Colonic mucosa (tissue), 4 donors: ENCODE measurements at regions not wholly inside any gene's neighbourhood (a gene's known extent, or its start where the extent isn't known, plus 50 kb on each side); places are given as distances from the start of the nearest gene placed in this dataset.

Source experiments
- DNase-seq: peaks from one replicate; pipeline ENCODE4 v3.0.0-alpha.2; 2020
- H3K27ac ChIP-seq: fragments of 200-600 bp; one replicate; pipeline ENCODE4 v1.8.0; 2021
- H3K27me3 ChIP-seq: fragments of 200-600 bp; one replicate; pipeline ENCODE4 v1.8.0; 2021
- H3K36me3 ChIP-seq: fragments of 200-600 bp; one replicate; pipeline ENCODE4 v1.8.0; 2021
- H3K4me1 ChIP-seq: fragments of 200-600 bp; one replicate; pipeline ENCODE4 v1.8.0; 2021; ENCODE audit warnings: mild to moderate bottlenecking
- H3K4me3 ChIP-seq: fragments of 200-600 bp; one replicate; pipeline ENCODE4 v1.8.0; 2021
- H3K9ac ChIP-seq, 2 donors: one replicate each; pipeline ENCODE4 v1.7.0; 2013; ENCODE audit warnings: control low read depth in 2 of 2, low read depth in 2 of 2, low read length in 2 of 2
- H3K9me3 ChIP-seq: fragments of 200-600 bp; one replicate; pipeline ENCODE4 v1.8.0; 2021
- CTCF ChIP-seq: fragments of 200-600 bp; IDR thresholded peaks from one replicate; pipeline ENCODE4 v1.8.0; 2022; ENCODE audit warnings: antibody characterized with exemption, mild to moderate bottlenecking
- intact Hi-C: fragments of 100-400 bp; cut with DNase I; formaldehyde crosslinking; loops from one replicate; pipeline ENCODE4 v1.14.1; 2022
- donor health status: healthy.
- donor health status: DM: no; HTN: no; CAD: no.
- donor health status: DM: no; HTN: no; CAD: no.

- DNase-seq = no peak
- H3K27me3 ChIP-seq = no peaks in the 10 kb centered on the region
- no peak overlapping the region for H3K4me3 ChIP-seq
- no peak overlapping the region for H3K27ac ChIP-seq
- TF ChIP-seq CTCF = no peak
- intact Hi-C loops = no loop called here
- no peaks in the 10 kb centered on the region for H3K9me3 ChIP-seq
- H3K36me3 ChIP-seq = no peaks in the 10 kb centered on the region
- H3K9ac ChIP-seq = no peak overlapping the region
- peaks cover 3% of the 10 kb centered on the region for H3K4me1 ChIP-seq
Observed at GRCh38 chr15:31467361-31467760, 140.7 kb downstream of the KLF13 start.

- no peak overlapping the region for H3K4me3 ChIP-seq
Observed at GRCh38 chr15:31468911-31469785, 142.5 kb downstream of the KLF13 start.

GRCh38 chr15:31469786-31470525, 143.3 kb downstream of the KLF13 start:
- H3K9ac ChIP-seq = no peak overlapping the region
- H3K27ac ChIP-seq = no peak overlapping the region
- intact Hi-C loops = no loop called here
- no peak overlapping the region for H3K4me3 ChIP-seq
- H3K4me1 ChIP-seq = peaks cover 9% of the 10 kb centered on the region
- no peaks in the 10 kb centered on the region for H3K9me3 ChIP-seq
- H3K27me3 ChIP-seq = no peaks in the 10 kb centered on the region
- peak; percentile 15 for DNase-seq
- no peak for TF ChIP-seq CTCF
- no peaks in the 10 kb centered on the region for H3K36me3 ChIP-seq

More at GRCh38 chr15:31468911-31469785, 142.5 kb downstream of the KLF13 start:
- H3K9ac ChIP-seq = no peak overlapping the region
- intact Hi-C loops = no loop called here
- no peak for DNase-seq
- no peaks in the 10 kb centered on the region for H3K9me3 ChIP-seq
- TF ChIP-seq CTCF = no peak
- H3K27me3 ChIP-seq = no peaks in the 10 kb centered on the region
- H3K27ac ChIP-seq = no peak overlapping the region
- H3K36me3 ChIP-seq = no peaks in the 10 kb centered on the region
- peaks cover 13% of the 10 kb centered on the region for H3K4me1 ChIP-seq

GRCh38 chr15:31470756-31471155, 144.1 kb downstream of the KLF13 start:
- Histone ChIP-seq H3K9me3 (no peaks in the 10 kb centered on the region), H3K27ac (no peak overlapping the region), H3K9ac (no peak overlapping the region), H3K27me3 (no peaks in the 10 kb centered on the region), H3K4me1 (peaks cover 9% of the 10 kb centered on the region), H3K4me3 (no peak overlapping the region), H3K36me3 (no peaks in the 10 kb centered on the region)
- DNase-seq = peak; percentile 4
- TF ChIP-seq CTCF = no peak
- intact Hi-C loops = no loop called here

GRCh38 chr15:31471731-31472430, 145.2 kb downstream of the KLF13 start:
- Histone ChIP-seq H3K4me1 (peaks cover 9% of the 10 kb centered on the region), H3K27ac (no peak overlapping the region), H3K9me3 (no peaks in the 10 kb centered on the region), H3K36me3 (no peaks in the 10 kb centered on the region), H3K27me3 (no peaks in the 10 kb centered on the region), H3K9ac (no peak overlapping the region), H3K4me3 (no peak overlapping the region)
- TF ChIP-seq CTCF = no peak
- intact Hi-C loops = no loop called here
- DNase-seq = no peak
